Adipose tissue (tissue), 3 donors: ENCODE measurements at regions not wholly inside any gene's neighbourhood (a gene's known extent, or its start where the extent isn't known, plus 50 kb on each side); places are given as distances from the start of the nearest gene placed in this dataset.

ENCODE experiments used
- H3K27ac ChIP-seq: one replicate; pipeline ENCODE4 v1.5.1; 2013; ENCODE audit warnings: low read depth, low read length
- WGBS, 3 donors: extraction: QIAGEN DNeasy Blood & Tissue Kit; methylation state at CpG; one replicate each; pipeline ENCODE4 v1.1.7; 2013; 5-methylcytosine and 5-hydroxymethylcytosine counted together
- donor health status: healthy with polysubstance abuse.
- donor health status: Bipolar disorder and iron deficiency.
- donor health status: healthy.

GRCh38 chr9:87247097-87247496 lies 250.6 kb upstream of the DAPK1 start:
- no peak overlapping the region for H3K27ac ChIP-seq
- WGBS, 3 donors, result 63 to 76% (median 72%) methylated on average over 5 of the region's 5 CpGs

- H3K27ac ChIP-seq, result no peak overlapping the region
- 40 to 67% (median 61%) methylated on average over 3 of the region's 3 CpGs for WGBS, 3 donors
These were observed 248.6 kb upstream of the DAPK1 start for GRCh38 chr9:87249029-87249428.

DNA sequence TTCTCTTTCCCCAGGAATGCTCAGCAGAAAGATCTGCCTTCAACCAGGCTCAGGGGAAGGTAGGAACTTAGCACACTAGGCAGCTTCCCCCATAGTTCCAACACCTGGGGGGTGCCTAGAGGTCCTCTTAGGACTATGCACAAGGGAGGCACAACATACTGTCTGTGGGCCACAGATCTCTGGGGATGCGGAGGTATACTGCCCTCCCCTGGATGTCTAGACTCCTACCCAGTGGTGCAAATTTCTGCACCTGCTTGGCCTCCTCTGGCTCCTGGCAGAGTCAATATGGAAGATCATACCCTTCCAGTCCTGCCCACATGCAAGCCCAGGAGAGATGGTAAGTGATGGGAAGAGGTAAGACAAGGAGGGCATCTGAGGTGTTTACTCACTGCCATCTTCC lies 247.5 kb upstream of the DAPK1 start:
- WGBS, 3 donors, result 86 to 94% (median 91%) methylated on average over 1 of the region's 1 CpG
- H3K27ac ChIP-seq, result no peak overlapping the region

DNA sequence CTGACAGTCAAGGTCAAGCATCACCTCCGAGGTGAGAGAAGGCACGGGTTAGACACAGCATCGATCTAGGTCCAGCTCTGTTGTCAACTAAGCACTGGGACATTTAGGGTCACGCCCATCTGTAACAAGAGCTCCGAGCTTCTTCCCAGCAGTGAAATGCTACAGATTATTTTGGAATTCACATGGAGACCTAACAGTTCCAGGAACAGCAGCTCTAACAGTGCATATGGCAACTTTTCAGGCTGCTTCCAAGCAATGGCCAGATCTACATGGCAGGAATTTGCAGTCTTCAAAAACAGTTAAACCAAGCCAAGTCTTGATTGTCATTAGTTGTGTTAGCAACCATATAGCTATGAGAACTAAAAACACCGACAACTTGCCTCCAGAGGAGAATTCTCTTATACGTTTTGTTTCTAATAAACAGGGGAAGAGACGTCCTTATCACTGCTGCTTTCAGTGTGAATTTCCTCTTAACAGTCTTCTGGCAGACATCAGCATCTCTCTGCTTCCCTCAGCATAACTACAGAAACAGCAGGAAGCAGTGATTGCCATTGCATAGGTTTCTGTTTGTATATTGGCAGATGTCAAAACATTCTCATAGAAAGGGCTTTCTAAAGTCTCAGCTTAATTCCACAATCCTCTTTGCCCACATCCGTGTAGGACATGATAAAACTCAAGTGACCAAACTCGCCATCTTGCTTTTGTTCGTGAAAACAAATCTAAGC lies 242.1 kb upstream of the DAPK1 start:
- 53 to 65% (median 62%) methylated on average over 11 of the region's 11 CpGs for WGBS, 3 donors
- H3K27ac ChIP-seq, result no peak overlapping the region

DNA sequence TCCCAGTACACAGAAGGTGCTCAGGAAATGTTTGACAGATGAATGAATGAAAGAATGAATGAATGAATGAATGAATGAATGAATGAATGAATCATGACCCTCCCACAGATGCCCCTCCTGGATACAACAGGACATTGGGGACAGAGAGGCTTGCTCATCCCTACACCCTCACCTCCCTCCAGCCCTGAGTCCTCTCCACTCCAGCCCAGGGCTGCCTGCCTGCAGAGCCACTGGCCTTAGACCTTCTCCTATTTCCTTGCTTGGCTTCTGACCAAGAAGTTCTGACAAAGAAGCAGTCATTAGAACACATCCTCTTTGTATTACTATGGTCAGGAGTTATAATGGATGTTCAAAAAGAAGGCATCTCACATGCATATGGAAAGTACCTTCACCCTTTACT lies 240.7 kb upstream of the DAPK1 start:
- no peak overlapping the region for H3K27ac ChIP-seq

DNA sequence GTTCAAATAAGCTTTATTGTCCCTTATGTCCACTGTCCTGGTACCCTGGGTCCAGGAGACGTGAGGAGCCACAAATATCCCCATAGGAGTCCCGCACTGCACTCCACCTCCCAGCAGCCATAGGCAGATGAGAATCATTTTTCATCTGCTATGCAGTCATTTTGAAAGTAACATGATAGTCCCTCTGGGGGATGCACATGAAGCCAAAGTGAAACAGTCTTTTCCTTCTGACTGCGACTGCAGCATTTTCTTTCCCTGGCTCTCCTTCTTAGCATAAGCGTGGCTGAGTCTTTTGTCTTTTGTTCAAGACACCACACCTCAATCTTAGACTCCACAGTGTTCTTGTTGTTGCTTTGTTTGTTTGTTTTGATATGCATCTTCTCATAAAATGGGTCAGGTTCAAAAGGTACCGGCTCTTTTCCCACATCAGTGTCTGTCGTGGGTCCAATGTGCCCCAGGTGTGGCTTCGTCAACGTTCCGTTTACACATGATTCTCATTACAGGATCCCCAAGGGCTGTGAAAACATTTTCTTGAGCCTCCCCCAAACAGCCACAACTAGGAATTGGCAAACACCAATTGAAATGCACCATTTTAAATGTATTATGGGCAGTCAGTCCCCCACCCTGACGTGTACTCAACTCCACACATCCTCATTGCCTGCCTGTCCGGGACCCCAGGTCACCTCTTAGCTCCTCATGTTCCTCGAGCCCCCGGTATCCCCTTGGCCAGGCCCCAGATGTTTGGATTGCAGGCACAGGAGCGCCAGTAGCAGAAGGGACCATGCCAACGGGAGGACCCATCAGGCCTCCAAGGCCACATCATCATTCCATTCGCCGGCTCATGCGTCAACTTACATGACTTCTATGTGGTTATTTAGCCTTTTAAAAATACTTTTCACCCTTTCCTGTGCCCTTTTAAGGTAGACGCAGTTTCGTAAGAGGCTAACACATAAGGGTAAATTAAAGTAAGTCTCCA lies 237.8 kb upstream of the DAPK1 start:
- 56 to 78% (median 70%) methylated on average over 20 of the region's 20 CpGs for WGBS, 3 donors
- no peak overlapping the region for H3K27ac ChIP-seq

GRCh38 chr9:87263291-87263690 lies 234.4 kb upstream of the DAPK1 start:
- no peak overlapping the region for H3K27ac ChIP-seq
- 73 to 85% (median 74%) methylated on average over 9 of the region's 9 CpGs for WGBS, 3 donors

DNA sequence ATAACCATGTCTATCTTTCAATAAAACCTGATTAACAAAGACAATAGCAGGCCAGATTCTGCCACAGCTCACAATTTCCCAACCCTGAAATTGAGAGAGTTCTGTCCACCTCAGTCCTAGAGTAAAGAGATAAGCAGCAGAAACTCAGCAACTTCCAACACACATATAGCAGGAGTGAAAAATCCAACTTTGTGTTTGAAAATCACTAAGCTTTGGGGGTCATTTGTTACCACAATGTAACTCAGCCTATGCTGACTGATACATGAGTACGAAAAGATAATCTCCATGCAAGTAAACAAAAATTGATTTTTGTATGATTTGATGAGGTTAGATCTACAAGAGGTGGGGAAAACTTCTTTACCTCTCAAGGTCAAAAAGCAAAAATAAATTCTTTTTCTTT lies 231.0 kb upstream of the DAPK1 start:
- H3K27ac ChIP-seq, result no peak overlapping the region
- WGBS, 3 donors, result 89 to 91% (median 89%) methylated on average over 1 of the region's 1 CpG

GRCh38 chr9:87267251-87268070 lies 230.2 kb upstream of the DAPK1 start:
- 65 to 82% (median 66%) methylated on average over 15 of the region's 15 CpGs for WGBS, 3 donors
- no peak overlapping the region for H3K27ac ChIP-seq

DNA sequence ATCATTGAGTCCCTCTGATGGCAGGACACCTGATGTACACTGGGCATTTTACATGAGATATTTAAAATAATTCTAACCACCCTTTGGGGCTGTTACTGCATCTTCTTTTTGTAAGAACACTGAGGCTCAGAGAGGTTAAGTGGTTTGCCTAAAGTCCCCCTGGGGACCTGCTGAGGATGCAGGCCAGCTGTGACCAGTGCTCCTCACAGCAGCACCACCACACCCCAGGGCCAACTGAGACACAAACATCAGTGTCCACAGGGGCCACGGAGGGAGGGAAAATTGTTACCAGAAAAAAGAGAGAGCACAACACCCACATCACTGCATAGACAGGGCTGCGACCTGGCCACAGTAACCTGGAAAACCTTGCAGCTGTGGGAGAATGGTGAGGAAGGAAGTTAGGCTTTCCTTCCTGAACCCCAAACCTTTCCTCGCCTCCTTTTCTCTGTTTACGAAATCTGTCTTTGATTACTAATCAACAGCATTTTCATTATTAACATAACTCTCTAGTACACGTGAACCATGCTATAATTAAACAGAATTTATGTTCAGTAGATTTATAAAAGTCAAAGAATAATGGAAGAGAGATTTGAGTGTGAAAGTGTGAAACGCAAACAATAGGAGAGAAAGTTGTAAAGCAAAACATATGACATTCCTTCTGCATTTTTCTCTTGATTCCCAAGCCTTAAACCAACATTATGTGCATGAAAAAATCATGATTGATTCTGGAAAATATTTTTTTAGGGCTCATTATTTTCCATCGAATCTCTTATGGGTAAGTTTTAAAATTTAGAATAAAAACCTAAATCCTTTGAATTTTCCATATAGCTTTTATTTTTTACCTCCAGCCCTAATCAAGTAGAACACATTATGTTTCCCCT lies 228.1 kb upstream of the DAPK1 start:
- WGBS, 3 donors, result 55 to 71% (median 57%) methylated on average over 7 of the region's 7 CpGs
- H3K27ac ChIP-seq, result no peak overlapping the region

DNA sequence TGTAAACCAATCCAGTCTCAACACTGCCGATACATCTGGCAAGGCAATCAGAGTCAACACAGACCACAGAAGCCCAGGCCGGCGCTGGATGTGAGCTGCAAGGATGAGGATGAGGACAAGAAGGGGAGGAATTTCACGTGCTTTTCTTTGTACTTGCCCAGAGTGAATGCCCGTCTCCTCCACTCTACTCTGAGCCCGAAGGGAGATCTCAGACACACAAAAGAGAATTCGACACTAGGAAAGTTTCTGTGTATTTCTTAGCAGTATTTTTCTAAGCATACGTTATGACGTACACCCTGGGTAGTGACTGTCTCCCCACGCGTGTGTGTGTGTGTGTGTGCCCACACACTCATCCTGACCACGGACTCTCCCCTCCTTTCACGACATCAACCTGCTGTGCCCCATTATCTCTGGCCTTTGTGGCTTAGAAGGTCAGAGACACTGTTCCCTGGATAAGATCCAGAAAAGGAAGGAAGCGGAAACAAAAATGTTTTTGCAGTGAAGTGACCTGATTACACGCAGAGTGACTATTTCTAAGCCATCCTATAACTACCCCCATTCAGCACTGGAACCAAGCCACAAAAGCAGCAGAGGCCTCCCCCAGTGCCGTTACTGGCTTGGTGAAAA lies 227.3 kb upstream of the DAPK1 start:
- H3K27ac ChIP-seq, result no peak overlapping the region
- 21 to 28% (median 23%) methylated on average over 16 of the region's 16 CpGs for WGBS, 3 donors

DNA sequence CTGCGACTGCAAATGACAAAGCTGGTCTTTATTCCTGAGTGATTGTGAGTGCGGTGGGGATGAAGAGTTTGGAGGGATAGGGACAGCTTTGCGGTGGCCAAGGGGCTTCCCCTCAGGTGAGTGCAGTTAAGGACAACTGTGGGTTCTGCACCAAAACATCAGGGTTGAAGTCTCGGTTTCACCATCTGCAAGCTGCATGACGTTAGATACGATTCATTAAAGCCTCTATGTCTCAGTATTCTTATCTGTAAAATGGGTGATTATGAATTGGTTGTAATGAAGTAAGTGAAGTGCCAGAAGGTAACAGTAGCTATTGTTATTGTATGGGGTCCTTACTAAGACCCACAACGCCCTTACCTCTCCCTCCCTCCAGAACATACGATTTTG lies 226.8 kb upstream of the DAPK1 start:
- 76 to 82% (median 78%) methylated on average over 8 of the region's 8 CpGs for WGBS, 3 donors
- no peak overlapping the region for H3K27ac ChIP-seq

DNA sequence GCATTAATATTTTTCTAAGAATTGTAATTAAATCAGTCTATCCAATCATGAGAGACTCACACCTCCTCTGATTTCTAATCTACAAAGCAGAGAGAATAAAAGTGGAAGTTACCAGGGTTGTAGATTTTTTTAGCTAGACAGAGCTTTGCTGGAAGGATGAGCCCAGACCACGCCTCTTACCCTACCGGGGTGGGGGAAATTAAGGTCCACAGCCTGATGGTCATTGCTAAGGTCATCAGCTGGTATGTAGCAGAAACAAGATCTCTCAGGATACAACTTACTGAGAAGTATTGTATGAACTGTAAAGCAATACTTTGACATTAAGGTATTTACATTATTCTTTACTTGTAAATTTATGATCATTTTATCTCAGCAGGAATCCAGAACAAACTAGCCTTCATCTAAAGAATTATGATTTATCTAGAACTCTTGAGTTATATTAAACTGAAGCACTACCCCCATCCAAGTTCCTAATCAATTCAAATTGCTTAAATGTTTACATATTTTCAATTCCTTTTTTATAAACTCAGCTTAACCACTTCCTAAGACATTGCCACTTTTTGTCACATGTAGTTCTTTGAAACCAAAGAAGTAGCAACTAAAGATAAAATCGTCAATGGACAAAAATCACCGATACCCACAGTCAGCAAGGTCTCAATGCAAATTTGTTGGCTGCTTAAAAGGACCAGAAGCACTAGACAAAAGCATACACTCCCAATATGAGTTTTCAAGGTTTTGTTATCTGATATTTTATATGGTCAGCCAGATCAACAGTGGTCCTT lies 225.8 kb upstream of the DAPK1 start:
- 69 to 74% (median 69%) methylated on average over 4 of the region's 4 CpGs for WGBS, 3 donors
- no peak overlapping the region for H3K27ac ChIP-seq

GRCh38 chr9:87275047-87275725 lies 222.5 kb upstream of the DAPK1 start:
- WGBS, 3 donors, result 68 to 79% (median 78%) methylated on average over 9 of the region's 9 CpGs
- H3K27ac ChIP-seq, result no peak overlapping the region

GRCh38 chr9:87276327-87276841 lies 221.3 kb upstream of the DAPK1 start:
- 82 to 88% (median 85%) methylated on average over 8 of the region's 8 CpGs for whole genome bisulfite sequencing, 3 donors
- no peak overlapping the region for H3K27ac ChIP-seq

DNA sequence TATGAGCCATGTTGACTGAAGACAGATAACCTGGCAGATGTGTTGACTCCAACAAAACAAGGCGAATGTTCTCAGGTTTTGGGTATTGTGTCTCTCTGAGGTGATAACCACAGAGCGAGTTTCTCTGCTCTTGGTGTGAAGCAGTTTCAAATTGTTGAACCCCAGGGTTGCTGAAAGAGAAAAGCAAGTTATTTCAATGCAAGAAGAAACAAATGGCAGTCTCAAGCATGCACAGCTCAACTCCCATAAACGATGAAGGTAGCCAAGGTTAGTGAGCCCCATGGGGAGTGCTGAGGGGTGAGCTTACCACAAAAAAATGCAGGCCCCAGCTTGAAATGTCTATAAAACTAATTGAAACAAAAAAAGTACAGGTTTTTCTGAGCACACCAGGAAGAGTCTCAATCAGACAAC lies 220.8 kb upstream of the DAPK1 start:
- 65 to 72% (median 71%) methylated on average over 3 of the region's 3 CpGs for WGBS, 3 donors
- no peak overlapping the region for H3K27ac ChIP-seq
